DOHH2 (cell line): ENCODE measurements at regions not wholly inside any gene's neighbourhood (a gene's known extent, or its start where the extent isn't known, plus 50 kb on each side); places are given as distances from the start of the nearest gene placed in this dataset.

Experiments
- EZH2phosphoT487 ChIP-seq: fragments of 200-600 bp; sonication (generic); IDR thresholded peaks from 2 replicates; pipeline ENCODE4 v1.6.1; 2017; ENCODE audit warnings: borderline replicate concordance, mild to moderate bottlenecking, antibody characterized with exemption, low read length, moderate library complexity, mixed read lengths
- TF ChIP-seq, protein P1 (sequence below): fragments of 200-600 bp; sonication (generic); IDR thresholded peaks from one replicate; pipeline ENCODE4 v1.5.1; 2014; ENCODE audit warnings: antibody characterized with exemption, mild to moderate bottlenecking, low read depth, low read length; ENCODE audit not compliant: poor library complexity, severe bottlenecking

DNA sequence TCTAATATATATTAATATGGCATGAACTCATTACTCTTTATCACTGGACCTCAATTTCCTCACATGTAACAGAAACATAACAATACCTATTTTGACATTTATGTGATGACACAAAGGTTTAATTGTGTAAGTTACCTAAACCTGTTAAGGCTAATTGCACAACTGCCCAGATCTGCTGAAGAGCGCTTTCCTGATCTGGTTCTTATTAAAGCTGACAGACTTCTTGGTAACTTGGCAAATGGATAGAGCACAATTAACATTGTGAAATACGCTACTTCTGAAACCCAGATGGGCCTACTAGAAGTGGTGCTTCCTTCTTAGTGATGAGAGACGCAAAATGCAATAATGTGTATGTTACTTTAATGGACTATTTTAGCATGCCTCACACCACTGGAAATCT lies 1767.2 kb upstream of the RAG2 start:
- TF ChIP-seq, protein P1, sequence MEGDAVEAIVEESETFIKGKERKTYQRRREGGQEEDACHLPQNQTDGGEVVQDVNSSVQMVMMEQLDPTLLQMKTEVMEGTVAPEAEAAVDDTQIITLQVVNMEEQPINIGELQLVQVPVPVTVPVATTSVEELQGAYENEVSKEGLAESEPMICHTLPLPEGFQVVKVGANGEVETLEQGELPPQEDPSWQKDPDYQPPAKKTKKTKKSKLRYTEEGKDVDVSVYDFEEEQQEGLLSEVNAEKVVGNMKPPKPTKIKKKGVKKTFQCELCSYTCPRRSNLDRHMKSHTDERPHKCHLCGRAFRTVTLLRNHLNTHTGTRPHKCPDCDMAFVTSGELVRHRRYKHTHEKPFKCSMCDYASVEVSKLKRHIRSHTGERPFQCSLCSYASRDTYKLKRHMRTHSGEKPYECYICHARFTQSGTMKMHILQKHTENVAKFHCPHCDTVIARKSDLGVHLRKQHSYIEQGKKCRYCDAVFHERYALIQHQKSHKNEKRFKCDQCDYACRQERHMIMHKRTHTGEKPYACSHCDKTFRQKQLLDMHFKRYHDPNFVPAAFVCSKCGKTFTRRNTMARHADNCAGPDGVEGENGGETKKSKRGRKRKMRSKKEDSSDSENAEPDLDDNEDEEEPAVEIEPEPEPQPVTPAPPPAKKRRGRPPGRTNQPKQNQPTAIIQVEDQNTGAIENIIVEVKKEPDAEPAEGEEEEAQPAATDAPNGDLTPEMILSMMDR: no peak
- TF ChIP-seq EZH2phosphoT487: no peak
